ENCODE measurements at regions not wholly inside any gene's neighbourhood (a gene's known extent, or its start where the extent isn't known, plus 50 kb on each side); places are given as distances from the start of the nearest gene placed in this dataset.

DNA sequence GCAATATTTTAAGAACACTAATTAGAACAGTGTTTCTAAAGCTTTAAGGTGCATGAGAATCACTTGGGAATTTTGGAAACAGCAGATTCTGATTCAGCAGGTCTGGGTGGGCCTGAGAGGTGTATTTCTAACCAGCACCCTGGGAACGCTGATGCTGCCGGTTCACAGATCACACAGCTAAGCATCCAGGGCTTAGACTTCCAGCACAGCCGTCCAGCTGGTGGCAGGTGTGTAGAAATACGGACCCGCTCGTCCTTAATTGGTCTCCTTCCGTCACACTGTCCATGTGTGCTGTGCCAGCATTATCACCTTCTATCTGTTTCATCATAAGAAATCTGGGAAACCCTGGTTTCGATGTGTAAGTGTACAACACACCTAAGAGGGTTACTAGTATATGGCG lies 1029.0 kb downstream of the EFNB2 start:
- intact Hi-C loops (cut with micrococcal nuclease), result no loop called here
- ChIA-PET POLR2A (no interaction called here), RAD21 (ENCODE audit: low non-redundant PET in 1 of 2, low total read pairs in 2 of 2, uncharacterized antibody in 2 of 2, unreplicated experiment in 2 of 2) (no interaction called here), CTCF (no interaction called here)
- TF ChIP-seq, protein P1, sequence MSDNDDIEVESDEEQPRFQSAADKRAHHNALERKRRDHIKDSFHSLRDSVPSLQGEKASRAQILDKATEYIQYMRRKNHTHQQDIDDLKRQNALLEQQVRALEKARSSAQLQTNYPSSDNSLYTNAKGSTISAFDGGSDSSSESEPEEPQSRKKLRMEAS (IDR thresholded peaks at IDR 0.05), result no peak
- Histone ChIP-seq H3K9me3 (ENCODE audit: control insufficient read depth in 1 of 2, insufficient read depth in 1 of 2, low read depth in 1 of 2, low read length in 2 of 2) (no peaks in the 10 kb centered on the region), H3K27me3 (ENCODE audit: insufficient read depth, low read length) (no peaks in the 10 kb centered on the region), H3K4me3 (replicated peaks in 1 of 2; ENCODE audit: low read depth in 1 of 2, low read length in 2 of 2) (no peak overlapping the region), H3K9me2 (ENCODE audit: insufficient read depth) (no peaks in the 10 kb centered on the region), H4K20me1 (ENCODE audit: insufficient read depth) (no peaks in the 10 kb centered on the region), H3K36me3 (ENCODE audit: control insufficient read depth in 1 of 2, insufficient read depth in 2 of 2, low read length in 2 of 2) (no peaks in the 10 kb centered on the region), H3K4me2 (ENCODE audit: low read length) (no peak overlapping the region), H3K4me1 (ENCODE audit: control insufficient read depth in 1 of 2, insufficient read depth in 2 of 2, low read length in 2 of 2) (no peaks in the 10 kb centered on the region), H3K27ac (ENCODE audit: low read depth, low read length) (no peak overlapping the region), H2AFZ (ENCODE audit: low read depth, low read length, poor library complexity, severe bottlenecking) (no peak overlapping the region), H3K79me2 (ENCODE audit: insufficient read depth, low read length) (no peaks in the 10 kb centered on the region), H3K9ac (ENCODE audit: low read length) (no peak overlapping the region)
- no TSS peak for BruUV-seq (replicated peaks)
- DNase-seq (ENCODE audit: low read depth, low spot score), result no peak
- ATAC-seq, result no peak

DNA sequence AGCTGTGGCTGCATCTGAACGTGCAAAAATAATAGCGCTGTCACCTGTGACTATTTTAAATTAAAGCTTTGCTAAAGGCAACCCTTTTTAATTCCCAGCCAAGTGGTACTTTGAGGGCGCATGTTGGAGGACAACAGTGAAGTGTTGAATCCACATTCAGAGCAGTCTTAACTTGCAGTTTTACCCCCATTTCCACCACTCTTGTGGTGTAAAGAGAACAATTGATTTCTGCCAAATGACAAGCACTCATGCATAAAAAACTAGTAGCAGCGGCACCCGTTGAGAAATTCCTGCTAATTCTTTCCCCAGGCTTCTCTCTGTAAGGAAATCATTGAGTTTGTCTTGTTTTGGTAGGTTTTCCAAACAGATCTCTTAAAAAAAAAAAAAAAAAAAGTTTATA lies 1033.3 kb downstream of the EFNB2 start:
- ChIA-PET CTCF (no interaction called here), RAD21 (ENCODE audit: low non-redundant PET in 1 of 2, low total read pairs in 2 of 2, uncharacterized antibody in 2 of 2, unreplicated experiment in 2 of 2) (no interaction called here), POLR2A (no interaction called here)
- DNase-seq (ENCODE audit: low read depth, low spot score) (no peak), ATAC-seq (no peak)
- H3K9ac ChIP-seq (ENCODE audit: low read length), result no peak overlapping the region
- no peaks in the 10 kb centered on the region for H3K9me3 ChIP-seq (ENCODE audit: control insufficient read depth in 1 of 2, insufficient read depth in 1 of 2, low read depth in 1 of 2, low read length in 2 of 2)
- no peak overlapping the region for H3K4me3 ChIP-seq (replicated peaks in 1 of 2; ENCODE audit: low read depth in 1 of 2, low read length in 2 of 2)
- no peak overlapping the region for H3K27ac ChIP-seq (ENCODE audit: low read depth, low read length)
- no peaks in the 10 kb centered on the region for H3K27me3 ChIP-seq (ENCODE audit: insufficient read depth, low read length)
- no peaks in the 10 kb centered on the region for H4K20me1 ChIP-seq (ENCODE audit: insufficient read depth)
- H2AFZ ChIP-seq (ENCODE audit: low read depth, low read length, poor library complexity, severe bottlenecking), result no peak overlapping the region
- no peaks in the 10 kb centered on the region for H3K4me1 ChIP-seq (ENCODE audit: control insufficient read depth in 1 of 2, insufficient read depth in 2 of 2, low read length in 2 of 2)
- no peaks in the 10 kb centered on the region for H3K36me3 ChIP-seq (ENCODE audit: control insufficient read depth in 1 of 2, insufficient read depth in 2 of 2, low read length in 2 of 2)
- TF ChIP-seq SP1 (IDR thresholded peaks at IDR 0.05; ENCODE audit: low read depth) (no peak), FOSL1 (IDR thresholded peaks at IDR 0.05; ENCODE audit: low read depth) (no peak), EZH2 (IDR thresholded peaks at IDR 0.05) (no peak), ELF1 (IDR thresholded peaks at IDR 0.05; ENCODE audit: borderline replicate concordance, low read depth) (no peak), TCF7L2 (IDR thresholded peaks at IDR 0.05; ENCODE audit: borderline replicate concordance, extremely low read depth, insufficient read depth, insufficient read length) (no peak), POLR2AphosphoS5 (IDR thresholded peaks at IDR 0.05; ENCODE audit: low read depth, low read length) (no peak), POLR2A (IDR thresholded peaks at IDR 0.05; ENCODE audit: borderline replicate concordance, extremely low read depth, insufficient read depth, insufficient read length) (no peak), EGR1 (IDR thresholded peaks at IDR 0.05; ENCODE audit: low read depth) (no peak), CEBPB (IDR thresholded peaks at IDR 0.05; ENCODE audit: low read depth) (no peak), CBX3 (IDR thresholded peaks at IDR 0.05; ENCODE audit: low read depth) (no peak), ZNF274 (IDR thresholded peaks at IDR 0.05; ENCODE audit: low read depth, low read length) (no peak), YY1 (IDR thresholded peaks at IDR 0.05; ENCODE audit: extremely low read depth, insufficient replicate concordance, low read depth, low read length) (no peak)
- TF ChIP-seq, protein P2, sequence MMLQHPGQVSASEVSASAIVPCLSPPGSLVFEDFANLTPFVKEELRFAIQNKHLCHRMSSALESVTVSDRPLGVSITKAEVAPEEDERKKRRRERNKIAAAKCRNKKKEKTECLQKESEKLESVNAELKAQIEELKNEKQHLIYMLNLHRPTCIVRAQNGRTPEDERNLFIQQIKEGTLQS (IDR thresholded peaks at IDR 0.05), result no peak
- no peaks in the 10 kb centered on the region for H3K9me2 ChIP-seq (ENCODE audit: insufficient read depth)
- H3K4me2 ChIP-seq (ENCODE audit: low read length), result no peak overlapping the region
- intact Hi-C loops (cut with micrococcal nuclease), result no loop called here
- H3K79me2 ChIP-seq (ENCODE audit: insufficient read depth, low read length), result no peaks in the 10 kb centered on the region
- BruUV-seq (replicated peaks), result no TSS peak

All from HCT116 (cell line).